IMR-90 (cell line): ENCODE measurements at regions not wholly inside any gene's neighbourhood (a gene's known extent, or its start where the extent isn't known, plus 50 kb on each side); places are given as distances from the start of the nearest gene placed in this dataset.

Source experiments
- CTCF ChIP-seq: conservative IDR thresholded peaks from 2 replicates; pipeline ENCODE4 v1.5.1; 2012; ENCODE audit warnings: mild to moderate bottlenecking, low read depth, low read length, improper control_type of control experiment
- POLR2A ChIP-seq: IDR thresholded peaks from 2 replicates; pipeline ENCODE4 v1.6.1; 2012; ENCODE audit warnings: mild to moderate bottlenecking, low read depth, low read length
- RAD21 ChIP-seq: IDR thresholded peaks from 2 replicates; pipeline ENCODE4 v1.6.1; 2012; ENCODE audit warnings: low read length, improper control_type of control experiment
- RFX5 ChIP-seq: IDR thresholded peaks from 2 replicates; pipeline ENCODE4 v1.8.0; 2012; ENCODE audit warnings: low read depth, mild to moderate bottlenecking, low read length, moderate library complexity
- SMC3 ChIP-seq: fragments of 150-350 bp; IDR thresholded peaks from 2 replicates; pipeline ENCODE4 v1.6.1; 2016; ENCODE audit warnings: low read depth, mild to moderate bottlenecking, antibody characterized with exemption, low read length, moderate library complexity
- USF2 ChIP-seq: fragments of 150-350 bp; IDR thresholded peaks from 2 replicates; pipeline ENCODE4 v1.6.1; 2017; ENCODE audit warnings: mild to moderate bottlenecking, antibody characterized with exemption, low read length, low read depth

GRCh38 chr6:6840831-6841291 is 252.3 kb downstream of the LY86 start:
- no peak for TF ChIP-seq CTCF
- TF ChIP-seq POLR2A: no peak
- no peak for TF ChIP-seq RFX5
- no peak for TF ChIP-seq USF2
- TF ChIP-seq RAD21: no peak
- no peak for TF ChIP-seq SMC3
